HEK293 (cell line): ENCODE measurements at regions not wholly inside any gene's neighbourhood (a gene's known extent, or its start where the extent isn't known, plus 50 kb on each side); places are given as distances from the start of the nearest gene placed in this dataset.

ENCODE experiments used
- HOXA7 ChIP-seq: sonication (generic); formaldehyde crosslinking; IDR thresholded peaks from 2 replicates; pipeline ENCODE4 v1.8.1; 2022; ENCODE audit warnings: missing genetic modification reagents, borderline replicate concordance
- HOXD13 ChIP-seq: sonication (generic); formaldehyde crosslinking; IDR thresholded peaks from 2 replicates; pipeline ENCODE4 v1.8.0; 2022; ENCODE audit warnings: missing genetic modification reagents, borderline replicate concordance
- PRDM10 ChIP-seq: fragments of 450-650 bp; formaldehyde crosslinking; IDR thresholded peaks from 2 replicates; pipeline ENCODE4 v1.5.1; 2016; ENCODE audit warnings: missing biosample characterization, missing genetic modification characterization
- REST ChIP-seq: fragments of 450-650 bp; formaldehyde crosslinking; IDR thresholded peaks from 2 replicates; pipeline ENCODE4 v1.5.1; 2016; ENCODE audit warnings: missing biosample characterization, missing genetic modification characterization
- ZFHX2 ChIP-seq: fragments of 450-650 bp; formaldehyde crosslinking; conservative IDR thresholded peaks from 2 replicates; pipeline ENCODE4 v1.5.1; 2016; ENCODE audit warnings: missing biosample characterization, missing genetic modification characterization
- ZNF121 ChIP-seq: fragments of 450-650 bp; formaldehyde crosslinking; IDR thresholded peaks from 2 replicates; pipeline ENCODE4 v1.5.1; 2016; ENCODE audit warnings: missing biosample characterization, missing genetic modification characterization
- ZNF174 ChIP-seq: fragments of 450-650 bp; formaldehyde crosslinking; IDR thresholded peaks from 2 replicates; pipeline ENCODE4 v1.5.0; 2017; ENCODE audit warnings: missing biosample characterization, mild to moderate bottlenecking, missing genetic modification characterization
- ZNF302 ChIP-seq: fragments of 450-650 bp; formaldehyde crosslinking; IDR thresholded peaks from 2 replicates; pipeline ENCODE4 v1.5.1; 2016; ENCODE audit warnings: missing biosample characterization, missing genetic modification characterization, low read depth
- ZNF473 ChIP-seq: fragments of 450-650 bp; formaldehyde crosslinking; IDR thresholded peaks from 2 replicates; pipeline ENCODE4 v1.5.1; 2017; ENCODE audit warnings: missing biosample characterization, missing genetic modification characterization
- ZNF580 ChIP-seq: fragments of 450-650 bp; formaldehyde crosslinking; IDR thresholded peaks from 2 replicates; pipeline ENCODE4 v1.5.1; 2016; ENCODE audit warnings: missing biosample characterization, missing genetic modification characterization
- ZNF768 ChIP-seq: fragments of 450-650 bp; formaldehyde crosslinking; IDR thresholded peaks from 2 replicates; pipeline ENCODE4 v1.5.1; 2018; ENCODE audit warnings: missing biosample characterization, mild to moderate bottlenecking, missing genetic modification characterization
- TF ChIP-seq, protein P1 (sequence below): fragments of 450-650 bp; formaldehyde crosslinking; IDR thresholded peaks from 2 replicates; pipeline ENCODE4 v1.5.1; 2016; ENCODE audit warnings: missing biosample characterization, missing genetic modification characterization
- TF ChIP-seq, protein P2 (sequence below): fragments of 450-650 bp; formaldehyde crosslinking; IDR thresholded peaks from 2 replicates; pipeline ENCODE4 v1.5.1; 2016; ENCODE audit warnings: missing biosample characterization, missing genetic modification characterization

DNA sequence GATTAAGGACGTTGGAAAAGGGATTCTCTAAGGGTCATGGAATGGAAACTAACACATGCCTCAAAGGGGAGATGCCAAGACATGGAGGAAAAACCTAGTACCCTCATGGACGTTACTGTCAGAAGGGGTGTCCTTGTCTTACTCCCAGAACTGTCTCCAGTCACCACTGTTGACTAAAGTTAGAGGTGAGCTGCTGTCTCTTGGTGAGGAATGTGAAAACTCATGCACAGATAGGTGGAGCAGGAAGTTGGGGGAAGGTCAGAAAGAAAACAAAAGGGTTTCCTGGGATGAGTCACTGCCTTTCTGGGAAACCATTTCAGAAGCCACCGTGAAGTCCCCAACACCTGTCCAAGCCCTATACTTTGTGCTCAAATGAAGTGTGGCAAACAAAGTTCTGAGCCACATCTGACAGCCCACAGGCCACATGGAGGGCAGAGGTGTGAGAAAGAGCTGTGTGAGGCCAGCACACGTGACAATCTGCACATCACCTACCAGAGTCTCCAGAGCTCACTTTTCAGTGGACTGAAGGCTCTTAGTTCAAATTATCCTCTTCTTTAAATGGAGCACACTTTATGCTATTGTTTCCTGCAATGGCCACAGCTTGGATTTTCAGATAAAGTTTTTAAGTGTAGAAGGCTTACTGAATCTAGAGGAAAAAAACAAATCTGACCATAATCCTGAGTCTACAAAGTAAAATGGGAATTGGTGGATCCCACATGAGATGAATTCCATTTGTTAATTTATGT, 92.9 kb upstream of the EGLN3 start:
- TF ChIP-seq ZNF174 (tag by site-specific recombination) = no peak
- no peak for TF ChIP-seq REST (tag by site-specific recombination)
- TF ChIP-seq, protein P1, sequence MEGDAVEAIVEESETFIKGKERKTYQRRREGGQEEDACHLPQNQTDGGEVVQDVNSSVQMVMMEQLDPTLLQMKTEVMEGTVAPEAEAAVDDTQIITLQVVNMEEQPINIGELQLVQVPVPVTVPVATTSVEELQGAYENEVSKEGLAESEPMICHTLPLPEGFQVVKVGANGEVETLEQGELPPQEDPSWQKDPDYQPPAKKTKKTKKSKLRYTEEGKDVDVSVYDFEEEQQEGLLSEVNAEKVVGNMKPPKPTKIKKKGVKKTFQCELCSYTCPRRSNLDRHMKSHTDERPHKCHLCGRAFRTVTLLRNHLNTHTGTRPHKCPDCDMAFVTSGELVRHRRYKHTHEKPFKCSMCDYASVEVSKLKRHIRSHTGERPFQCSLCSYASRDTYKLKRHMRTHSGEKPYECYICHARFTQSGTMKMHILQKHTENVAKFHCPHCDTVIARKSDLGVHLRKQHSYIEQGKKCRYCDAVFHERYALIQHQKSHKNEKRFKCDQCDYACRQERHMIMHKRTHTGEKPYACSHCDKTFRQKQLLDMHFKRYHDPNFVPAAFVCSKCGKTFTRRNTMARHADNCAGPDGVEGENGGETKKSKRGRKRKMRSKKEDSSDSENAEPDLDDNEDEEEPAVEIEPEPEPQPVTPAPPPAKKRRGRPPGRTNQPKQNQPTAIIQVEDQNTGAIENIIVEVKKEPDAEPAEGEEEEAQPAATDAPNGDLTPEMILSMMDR (tag by site-specific recombination) = no peak
- no peak for TF ChIP-seq ZNF302
- TF ChIP-seq, protein P2, sequence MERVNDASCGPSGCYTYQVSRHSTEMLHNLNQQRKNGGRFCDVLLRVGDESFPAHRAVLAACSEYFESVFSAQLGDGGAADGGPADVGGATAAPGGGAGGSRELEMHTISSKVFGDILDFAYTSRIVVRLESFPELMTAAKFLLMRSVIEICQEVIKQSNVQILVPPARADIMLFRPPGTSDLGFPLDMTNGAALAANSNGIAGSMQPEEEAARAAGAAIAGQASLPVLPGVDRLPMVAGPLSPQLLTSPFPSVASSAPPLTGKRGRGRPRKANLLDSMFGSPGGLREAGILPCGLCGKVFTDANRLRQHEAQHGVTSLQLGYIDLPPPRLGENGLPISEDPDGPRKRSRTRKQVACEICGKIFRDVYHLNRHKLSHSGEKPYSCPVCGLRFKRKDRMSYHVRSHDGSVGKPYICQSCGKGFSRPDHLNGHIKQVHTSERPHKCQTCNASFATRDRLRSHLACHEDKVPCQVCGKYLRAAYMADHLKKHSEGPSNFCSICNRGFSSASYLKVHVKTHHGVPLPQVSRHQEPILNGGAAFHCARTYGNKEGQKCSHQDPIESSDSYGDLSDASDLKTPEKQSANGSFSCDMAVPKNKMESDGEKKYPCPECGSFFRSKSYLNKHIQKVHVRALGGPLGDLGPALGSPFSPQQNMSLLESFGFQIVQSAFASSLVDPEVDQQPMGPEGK (tag by site-specific recombination) = no peak
- TF ChIP-seq PRDM10 = no peak
- TF ChIP-seq ZNF768 = no peak
- no peak for TF ChIP-seq ZNF580 (tag by site-specific recombination)
- TF ChIP-seq ZNF473 (tag by site-specific recombination) = no peak
- no peak for TF ChIP-seq HOXA7 (CRISPR knock-in tag)
- TF ChIP-seq ZFHX2 (tag by site-specific recombination) = no peak
- no peak for TF ChIP-seq ZNF121 (tag by site-specific recombination)
- no peak for TF ChIP-seq HOXD13 (CRISPR knock-in tag)
